Endothelial cell (in vitro differentiated cells): ENCODE measurements at regions not wholly inside any gene's neighbourhood (a gene's known extent, or its start where the extent isn't known, plus 50 kb on each side); places are given as distances from the start of the nearest gene placed in this dataset.

Experiments
- DNase-seq: peaks from one replicate; pipeline ENCODE4 v3.0.0; 2021; ENCODE audit warnings: low spot score
- H3K27ac Mint-ChIP-seq: one replicate; pipeline ENCODE4 v1.8.0; 2021; ENCODE audit warnings: mixed read lengths, inconsistent platforms; ENCODE audit not compliant: unreplicated experiment
- H3K27me3 Mint-ChIP-seq: one replicate; pipeline ENCODE4 v1.8.0; 2021; ENCODE audit warnings: mild to moderate bottlenecking, moderate library complexity, mixed read lengths, inconsistent platforms; ENCODE audit not compliant: unreplicated experiment
- H3K36me3 Mint-ChIP-seq: one replicate; pipeline ENCODE4 v1.8.0; 2021; ENCODE audit warnings: mild to moderate bottlenecking, low read depth, mixed read lengths, inconsistent platforms; ENCODE audit not compliant: unreplicated experiment
- H3K4me1 Mint-ChIP-seq: one replicate; pipeline ENCODE4 v1.8.0; 2021; ENCODE audit warnings: mild to moderate bottlenecking, mixed read lengths, inconsistent platforms; ENCODE audit not compliant: unreplicated experiment
- H3K4me3 Mint-ChIP-seq: one replicate; pipeline ENCODE4 v1.8.0; 2021; ENCODE audit warnings: mild to moderate bottlenecking, mixed read lengths, inconsistent platforms; ENCODE audit not compliant: unreplicated experiment
- H3K9me3 Mint-ChIP-seq: one replicate; pipeline ENCODE4 v1.8.0; 2021; ENCODE audit warnings: mixed read lengths, inconsistent platforms; ENCODE audit not compliant: unreplicated experiment
- TF ChIP-seq, protein P1 (sequence below): fragments of 200-600 bp; sonication (generic); IDR thresholded peaks from one replicate; pipeline ENCODE4 v1.5.0; 2021; ENCODE audit warnings: antibody characterized with exemption; ENCODE audit not compliant: unreplicated experiment

DNA sequence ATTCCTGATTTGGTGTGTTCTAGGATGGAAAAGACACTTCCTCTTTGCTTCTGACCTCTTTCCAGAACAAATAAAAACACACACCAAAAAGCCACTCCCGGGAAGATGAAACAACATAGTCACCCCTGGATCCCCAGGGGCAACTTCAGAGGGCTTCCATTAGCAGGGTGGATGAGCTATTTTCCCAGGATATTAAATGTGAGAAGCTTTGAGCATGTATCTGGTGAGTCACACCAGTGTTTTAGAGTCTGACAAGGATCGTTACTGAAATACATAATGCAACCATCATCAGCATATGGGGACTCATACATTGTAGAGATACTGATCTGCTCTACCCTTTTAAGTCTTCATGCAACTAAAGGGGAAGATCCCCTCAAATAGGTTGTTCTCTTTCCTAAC lies 115.5 kb upstream of the ZNF438 start:
- TF ChIP-seq, protein P1, sequence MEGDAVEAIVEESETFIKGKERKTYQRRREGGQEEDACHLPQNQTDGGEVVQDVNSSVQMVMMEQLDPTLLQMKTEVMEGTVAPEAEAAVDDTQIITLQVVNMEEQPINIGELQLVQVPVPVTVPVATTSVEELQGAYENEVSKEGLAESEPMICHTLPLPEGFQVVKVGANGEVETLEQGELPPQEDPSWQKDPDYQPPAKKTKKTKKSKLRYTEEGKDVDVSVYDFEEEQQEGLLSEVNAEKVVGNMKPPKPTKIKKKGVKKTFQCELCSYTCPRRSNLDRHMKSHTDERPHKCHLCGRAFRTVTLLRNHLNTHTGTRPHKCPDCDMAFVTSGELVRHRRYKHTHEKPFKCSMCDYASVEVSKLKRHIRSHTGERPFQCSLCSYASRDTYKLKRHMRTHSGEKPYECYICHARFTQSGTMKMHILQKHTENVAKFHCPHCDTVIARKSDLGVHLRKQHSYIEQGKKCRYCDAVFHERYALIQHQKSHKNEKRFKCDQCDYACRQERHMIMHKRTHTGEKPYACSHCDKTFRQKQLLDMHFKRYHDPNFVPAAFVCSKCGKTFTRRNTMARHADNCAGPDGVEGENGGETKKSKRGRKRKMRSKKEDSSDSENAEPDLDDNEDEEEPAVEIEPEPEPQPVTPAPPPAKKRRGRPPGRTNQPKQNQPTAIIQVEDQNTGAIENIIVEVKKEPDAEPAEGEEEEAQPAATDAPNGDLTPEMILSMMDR = no peak

DNA sequence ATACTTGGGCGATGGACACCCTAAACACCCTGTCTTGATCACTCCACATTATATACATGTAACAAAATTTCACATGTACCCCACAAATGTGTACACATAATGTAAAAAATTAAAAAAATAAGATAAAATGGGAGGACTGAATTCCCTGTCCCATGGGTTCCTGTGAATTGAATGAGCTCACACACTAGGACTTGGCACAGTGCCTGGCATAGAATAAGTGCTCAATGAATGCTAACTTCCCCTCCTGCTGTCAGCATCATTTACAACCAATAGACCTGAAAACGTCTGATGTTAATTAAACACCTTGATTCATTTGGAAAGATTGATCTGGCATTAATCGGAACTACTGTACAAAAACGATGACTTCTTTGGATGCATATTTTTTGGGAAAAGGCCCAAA lies 117.3 kb upstream of the ZNF438 start:
- H3K9me3 Mint-ChIP-seq = no peaks in the 10 kb centered on the region
- peaks cover 17% of the 10 kb centered on the region for H3K4me1 Mint-ChIP-seq
- H3K36me3 Mint-ChIP-seq = peaks cover 4% of the 10 kb centered on the region
- H3K27me3 Mint-ChIP-seq = no peaks in the 10 kb centered on the region
- no peak overlapping the region for H3K27ac Mint-ChIP-seq
- H3K4me3 Mint-ChIP-seq = no peak overlapping the region
- DNase-seq = no peak
- TF ChIP-seq, protein P1 = no peak

More for the DNA sequence above, 115.5 kb upstream of the ZNF438 start:
- Mint-ChIP-seq H3K4me3 (peak overlapping the region; percentile 6), H3K27me3 (no peaks in the 10 kb centered on the region), H3K36me3 (no peaks in the 10 kb centered on the region), H3K4me1 (peaks cover 17% of the 10 kb centered on the region), H3K9me3 (no peaks in the 10 kb centered on the region), H3K27ac (peak overlapping the region; percentile 42)
- DNase-seq = no peak

DNA sequence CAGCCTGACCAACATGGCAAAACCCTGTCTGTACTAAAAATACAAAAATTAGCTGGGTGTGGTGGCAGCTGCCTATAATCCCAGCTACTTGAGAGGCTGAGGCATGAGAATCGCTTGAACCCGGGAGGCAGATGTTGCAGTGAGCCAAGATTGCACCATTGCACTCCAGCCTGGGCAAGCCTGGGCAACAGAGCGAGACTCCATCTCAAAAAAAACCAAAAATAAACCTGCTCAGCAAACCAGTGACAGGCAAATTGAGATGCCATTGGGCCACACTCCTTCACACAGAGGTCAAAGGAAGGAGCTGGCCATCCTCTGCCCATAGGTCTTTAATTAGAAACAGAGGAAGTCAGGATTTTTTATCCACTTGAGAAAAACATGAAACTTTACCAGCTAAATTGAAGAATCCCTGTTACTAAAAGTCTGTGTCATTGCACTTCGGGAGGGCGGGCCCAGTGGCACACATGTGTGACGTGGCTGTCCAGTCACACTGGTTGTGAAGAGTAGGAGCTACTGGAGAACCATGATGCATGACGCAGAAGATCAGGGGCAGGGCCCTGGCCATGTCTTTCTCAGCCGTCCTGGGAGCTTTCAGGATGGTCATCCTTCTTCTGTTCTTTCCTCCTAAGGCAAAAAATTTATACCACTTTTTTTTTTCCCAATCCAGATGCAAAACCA lies 118.3 kb upstream of the ZNF438 start:
- no peaks in the 10 kb centered on the region for H3K9me3 Mint-ChIP-seq
- peaks cover 17% of the 10 kb centered on the region for H3K4me1 Mint-ChIP-seq
- H3K36me3 Mint-ChIP-seq = peaks cover 4% of the 10 kb centered on the region
- H3K27ac Mint-ChIP-seq = no peak overlapping the region
- H3K27me3 Mint-ChIP-seq = no peaks in the 10 kb centered on the region
- TF ChIP-seq, protein P1 = no peak
- H3K4me3 Mint-ChIP-seq = no peak overlapping the region
- no peak for DNase-seq

DNA sequence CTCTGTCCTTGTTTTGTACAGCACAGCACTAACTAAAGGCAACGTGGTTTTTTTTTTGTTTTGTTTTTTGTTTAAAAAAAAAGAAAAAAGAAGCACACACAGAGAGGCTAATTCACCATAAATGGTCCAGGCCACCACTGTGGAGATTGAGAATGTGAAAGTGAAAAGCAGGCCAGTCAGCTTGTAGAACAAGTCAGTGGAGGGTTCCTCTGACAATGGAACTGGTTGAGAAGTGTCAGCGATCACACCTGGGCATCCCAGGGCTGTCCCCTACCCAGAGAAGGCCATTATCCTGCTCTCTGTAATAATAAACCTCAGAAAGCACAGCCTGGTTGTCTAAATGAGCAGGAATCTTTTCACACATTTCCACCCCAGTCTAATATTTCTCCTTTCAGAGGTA lies 119.6 kb upstream of the ZNF438 start:
- Mint-ChIP-seq H3K27me3 (no peaks in the 10 kb centered on the region), H3K4me3 (no peak overlapping the region), H3K9me3 (no peaks in the 10 kb centered on the region), H3K27ac (no peak overlapping the region), H3K36me3 (peaks cover 4% of the 10 kb centered on the region), H3K4me1 (peaks cover 9% of the 10 kb centered on the region)
- TF ChIP-seq, protein P1 = no peak
- DNase-seq = no peak

DNA sequence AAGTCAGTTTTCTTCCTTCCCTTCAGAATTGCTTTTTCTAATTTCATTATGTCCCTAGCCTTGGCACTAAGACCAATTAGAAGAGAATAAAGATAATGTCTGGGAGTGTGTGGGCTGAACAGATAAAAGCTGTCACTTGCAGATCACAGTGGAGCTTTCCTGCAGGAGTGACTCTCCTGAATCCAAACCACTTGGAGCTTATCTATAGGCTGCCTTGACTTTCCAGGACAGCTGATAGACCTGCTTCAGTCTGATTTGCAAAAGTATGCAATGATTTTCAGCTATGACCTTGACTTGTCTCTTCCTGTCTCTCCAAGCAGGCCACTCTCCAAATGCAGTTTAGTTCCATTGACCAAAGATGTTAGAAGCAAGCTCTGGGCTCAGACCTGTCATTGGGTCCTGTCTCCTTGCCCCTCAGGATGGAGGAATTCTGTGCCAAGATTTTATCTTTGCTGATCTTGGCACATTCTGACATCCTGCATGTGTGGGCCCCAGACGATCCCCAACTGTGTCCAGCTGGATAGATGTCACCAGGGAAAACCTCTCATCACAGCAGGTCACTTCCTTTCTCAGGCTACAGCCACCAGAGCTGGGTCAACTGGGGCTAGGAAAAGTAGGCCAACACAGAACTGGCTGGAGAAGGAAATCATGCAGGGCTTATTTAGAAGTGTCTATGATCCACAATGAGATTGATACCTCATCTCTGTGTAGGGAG lies 120.9 kb upstream of the ZNF438 start:
- Mint-ChIP-seq H3K27ac (no peak overlapping the region), H3K4me3 (no peak overlapping the region), H3K36me3 (peaks cover 4% of the 10 kb centered on the region), H3K9me3 (no peaks in the 10 kb centered on the region), H3K4me1 (peaks cover 3% of the 10 kb centered on the region), H3K27me3 (no peaks in the 10 kb centered on the region)
- TF ChIP-seq, protein P1 = no peak
- no peak for DNase-seq
